Retinal pigment epithelial cell (primary cell): ENCODE measurements at regions not wholly inside any gene's neighbourhood (a gene's known extent, or its start where the extent isn't known, plus 50 kb on each side); places are given as distances from the start of the nearest gene placed in this dataset.

Source experiments
- DNase-seq: peaks from one replicate; pipeline ENCODE4 v3.0.0-alpha.2; 2010; ENCODE audit warnings: low read depth
- H3K4me3 ChIP-seq: 2 replicates; pipeline ENCODE4 v1.5.1; 2011; ENCODE audit warnings: mild to moderate bottlenecking, low read length, control low read depth, moderate library complexity
- TF ChIP-seq, protein P1 (sequence below): conservative IDR thresholded peaks from 2 replicates; pipeline ENCODE4 v1.5.1; 2011; ENCODE audit warnings: low read depth, low read length, control low read depth, inconsistent platforms

- TF ChIP-seq, protein P1, sequence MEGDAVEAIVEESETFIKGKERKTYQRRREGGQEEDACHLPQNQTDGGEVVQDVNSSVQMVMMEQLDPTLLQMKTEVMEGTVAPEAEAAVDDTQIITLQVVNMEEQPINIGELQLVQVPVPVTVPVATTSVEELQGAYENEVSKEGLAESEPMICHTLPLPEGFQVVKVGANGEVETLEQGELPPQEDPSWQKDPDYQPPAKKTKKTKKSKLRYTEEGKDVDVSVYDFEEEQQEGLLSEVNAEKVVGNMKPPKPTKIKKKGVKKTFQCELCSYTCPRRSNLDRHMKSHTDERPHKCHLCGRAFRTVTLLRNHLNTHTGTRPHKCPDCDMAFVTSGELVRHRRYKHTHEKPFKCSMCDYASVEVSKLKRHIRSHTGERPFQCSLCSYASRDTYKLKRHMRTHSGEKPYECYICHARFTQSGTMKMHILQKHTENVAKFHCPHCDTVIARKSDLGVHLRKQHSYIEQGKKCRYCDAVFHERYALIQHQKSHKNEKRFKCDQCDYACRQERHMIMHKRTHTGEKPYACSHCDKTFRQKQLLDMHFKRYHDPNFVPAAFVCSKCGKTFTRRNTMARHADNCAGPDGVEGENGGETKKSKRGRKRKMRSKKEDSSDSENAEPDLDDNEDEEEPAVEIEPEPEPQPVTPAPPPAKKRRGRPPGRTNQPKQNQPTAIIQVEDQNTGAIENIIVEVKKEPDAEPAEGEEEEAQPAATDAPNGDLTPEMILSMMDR = no peak
- no peak overlapping the region for H3K4me3 ChIP-seq
These were observed 341.5 kb downstream of the SHANK2 start for GRCh38 chr11:70910835-70911234.

DNA sequence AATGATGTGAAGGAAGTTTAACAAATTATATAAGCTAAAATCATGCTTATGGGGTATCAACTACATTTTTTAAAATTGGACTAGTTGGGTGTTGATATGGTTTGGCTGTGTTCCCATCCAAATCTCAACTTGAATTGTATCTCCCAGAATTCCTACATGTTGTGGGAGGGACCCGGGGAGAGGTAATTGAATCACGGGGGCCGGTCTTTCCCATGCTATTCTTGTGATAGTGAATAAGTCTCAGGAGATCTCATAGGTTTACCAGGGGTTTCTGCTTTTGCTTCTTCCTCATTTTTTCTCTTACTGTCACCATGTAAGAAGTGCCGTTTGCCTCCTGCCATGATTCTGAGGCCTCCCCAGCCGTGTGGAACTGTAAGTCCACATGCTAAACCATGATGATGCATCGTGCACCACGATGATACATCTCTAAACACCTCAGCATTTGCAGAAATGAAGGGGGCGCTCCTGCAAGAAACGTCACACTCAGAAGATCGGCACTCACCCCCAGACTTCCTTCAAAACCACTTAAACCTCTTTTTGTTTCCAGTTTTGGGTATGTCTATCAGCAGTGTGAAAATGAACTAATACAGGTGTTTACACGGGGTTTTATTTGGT lies 340.0 kb downstream of the SHANK2 start:
- no peak overlapping the region for H3K4me3 ChIP-seq
- no peak for DNase-seq
- TF ChIP-seq, protein P1 = no peak

More at GRCh38 chr11:70910835-70911234, 341.5 kb downstream of the SHANK2 start:
- no peak for DNase-seq

GRCh38 chr11:70913715-70914231 lies 338.6 kb downstream of the SHANK2 start:
- no peak for DNase-seq
- TF ChIP-seq, protein P1 = no peak
- H3K4me3 ChIP-seq = no peak overlapping the region

- TF ChIP-seq, protein P1 = no peak
These were observed 337.9 kb downstream of the SHANK2 start for GRCh38 chr11:70914496-70914895.

GRCh38 chr11:70915158-70915985 lies 337.0 kb downstream of the SHANK2 start:
- H3K4me3 ChIP-seq = no peak overlapping the region
- TF ChIP-seq, protein P1 = no peak
- DNase-seq = no peak

More at GRCh38 chr11:70914496-70914895, 337.9 kb downstream of the SHANK2 start:
- no peak for DNase-seq
- no peak overlapping the region for H3K4me3 ChIP-seq

- H3K4me3 ChIP-seq = no peak overlapping the region
- DNase-seq = no peak
- TF ChIP-seq, protein P1 = no peak
These were observed 336.0 kb downstream of the SHANK2 start for GRCh38 chr11:70916351-70916750.
